ENCODE measurements at regions not wholly inside any gene's neighbourhood (a gene's known extent, or its start where the extent isn't known, plus 50 kb on each side); places are given as distances from the start of the nearest gene placed in this dataset.

DNA sequence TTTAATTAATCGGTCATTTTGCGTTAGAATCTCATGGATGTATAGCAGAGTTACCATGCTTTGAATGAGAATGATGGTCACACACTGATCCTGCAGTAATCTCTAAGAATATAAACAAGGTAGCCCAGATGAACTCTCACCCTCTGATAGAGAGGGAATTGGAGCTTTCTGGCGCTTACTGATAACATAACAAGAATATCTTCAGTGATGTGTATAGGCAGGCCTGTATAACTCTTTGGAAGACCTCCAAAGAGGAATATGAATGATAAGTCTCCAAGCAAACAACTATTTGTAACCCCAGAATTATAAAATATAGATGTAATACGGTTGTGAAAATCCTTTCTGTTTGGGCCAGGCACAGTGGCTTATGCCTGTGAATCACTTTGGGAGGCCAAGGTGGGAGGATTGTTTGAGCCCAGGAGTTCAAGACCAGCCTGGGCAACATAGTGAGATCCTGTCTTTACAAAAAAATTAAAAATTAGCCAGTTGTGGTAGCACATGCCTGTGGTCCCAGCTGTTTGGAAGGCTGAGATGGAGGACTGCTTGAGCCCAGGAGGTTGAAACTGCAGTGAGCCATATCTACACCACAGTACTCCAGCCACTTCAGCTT lies 52.5 kb upstream of the LTBP1 start:
- no peaks in the 10 kb centered on the region for H3K36me3 Mint-ChIP-seq

DNA sequence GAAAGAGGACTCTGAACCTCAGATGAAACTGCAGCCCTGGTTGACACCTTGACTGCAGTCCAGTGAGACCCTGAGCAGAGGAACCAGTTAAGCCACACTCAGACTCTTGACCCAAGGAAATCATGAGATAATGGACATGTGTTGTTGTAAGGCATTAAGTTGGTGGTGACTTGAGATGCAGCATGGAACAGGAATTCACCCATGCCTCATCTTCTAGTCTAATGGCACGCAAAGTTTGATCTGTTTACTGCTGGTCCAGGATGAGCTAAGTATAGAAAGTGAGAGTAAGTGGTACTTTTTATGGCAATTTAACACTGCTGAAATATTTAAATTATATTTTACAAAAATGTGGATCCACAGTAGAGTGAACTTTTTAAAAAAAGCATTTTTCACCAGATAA lies 51.3 kb upstream of the LTBP1 start:
- H3K79me2 ChIP-seq (ENCODE audit: low read depth), result no peaks in the 10 kb centered on the region
- no peak for DNase-seq (ENCODE audit: low spot score)
- peaks cover 3% of the 10 kb centered on the region for H3K4me1 ChIP-seq
- H4K20me1 ChIP-seq (ENCODE audit: low read depth), result no peaks in the 10 kb centered on the region
- no peaks in the 10 kb centered on the region for H3K9me3 Mint-ChIP-seq
- H3K9ac ChIP-seq, result no peak overlapping the region
- no peaks in the 10 kb centered on the region for H3K36me3 ChIP-seq
- no peak overlapping the region for H3K4me3 Mint-ChIP-seq
- H3K27me3 Mint-ChIP-seq (ENCODE audit: insufficient read depth, low read depth), result no peaks in the 10 kb centered on the region
- no peaks in the 10 kb centered on the region for H3K27me3 ChIP-seq
- no peak overlapping the region for H3K27ac ChIP-seq
- no peaks in the 10 kb centered on the region for H3K36me3 Mint-ChIP-seq
- no peak overlapping the region for H3K4me2 ChIP-seq
- H3K4me3 ChIP-seq, result no peak overlapping the region
- no peaks in the 10 kb centered on the region for H3F3A ChIP-seq (ENCODE audit: low read depth)
- H2AFZ ChIP-seq (replicated peaks), result no peak overlapping the region
- H3K4me1 Mint-ChIP-seq, result peaks cover 3% of the 10 kb centered on the region
- no peaks in the 10 kb centered on the region for H3K9me3 ChIP-seq (ENCODE audit: low read depth)
- TF ChIP-seq, protein P1, sequence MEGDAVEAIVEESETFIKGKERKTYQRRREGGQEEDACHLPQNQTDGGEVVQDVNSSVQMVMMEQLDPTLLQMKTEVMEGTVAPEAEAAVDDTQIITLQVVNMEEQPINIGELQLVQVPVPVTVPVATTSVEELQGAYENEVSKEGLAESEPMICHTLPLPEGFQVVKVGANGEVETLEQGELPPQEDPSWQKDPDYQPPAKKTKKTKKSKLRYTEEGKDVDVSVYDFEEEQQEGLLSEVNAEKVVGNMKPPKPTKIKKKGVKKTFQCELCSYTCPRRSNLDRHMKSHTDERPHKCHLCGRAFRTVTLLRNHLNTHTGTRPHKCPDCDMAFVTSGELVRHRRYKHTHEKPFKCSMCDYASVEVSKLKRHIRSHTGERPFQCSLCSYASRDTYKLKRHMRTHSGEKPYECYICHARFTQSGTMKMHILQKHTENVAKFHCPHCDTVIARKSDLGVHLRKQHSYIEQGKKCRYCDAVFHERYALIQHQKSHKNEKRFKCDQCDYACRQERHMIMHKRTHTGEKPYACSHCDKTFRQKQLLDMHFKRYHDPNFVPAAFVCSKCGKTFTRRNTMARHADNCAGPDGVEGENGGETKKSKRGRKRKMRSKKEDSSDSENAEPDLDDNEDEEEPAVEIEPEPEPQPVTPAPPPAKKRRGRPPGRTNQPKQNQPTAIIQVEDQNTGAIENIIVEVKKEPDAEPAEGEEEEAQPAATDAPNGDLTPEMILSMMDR (IDR thresholded peaks at IDR 0.05), result no peak
- TF ChIP-seq EZH2phosphoT487 (IDR thresholded peaks at IDR 0.05) (no peak), EZH2 (IDR thresholded peaks at IDR 0.05) (no peak)
- no peak overlapping the region for H3K27ac Mint-ChIP-seq

More for the DNA sequence above, 52.5 kb upstream of the LTBP1 start:
- Histone ChIP-seq H3K4me1 (no peaks in the 10 kb centered on the region), H3K27ac (no peak overlapping the region), H3K79me2 (ENCODE audit: low read depth) (no peaks in the 10 kb centered on the region), H3K27me3 (no peaks in the 10 kb centered on the region), H2AFZ (replicated peaks) (no peak overlapping the region), H3K4me3 (no peak overlapping the region), H3K9me3 (ENCODE audit: low read depth) (no peaks in the 10 kb centered on the region), H3K9ac (no peak overlapping the region), H3K4me2 (no peak overlapping the region), H3K36me3 (no peaks in the 10 kb centered on the region), H3F3A (ENCODE audit: low read depth) (no peaks in the 10 kb centered on the region), H4K20me1 (ENCODE audit: low read depth) (no peaks in the 10 kb centered on the region)
- no peak for DNase-seq (ENCODE audit: low spot score)
- H3K4me3 Mint-ChIP-seq, result no peak overlapping the region
- no peaks in the 10 kb centered on the region for H3K27me3 Mint-ChIP-seq (ENCODE audit: insufficient read depth, low read depth)
- H3K27ac Mint-ChIP-seq, result no peak overlapping the region
- no peaks in the 10 kb centered on the region for H3K4me1 Mint-ChIP-seq
- no peaks in the 10 kb centered on the region for H3K9me3 Mint-ChIP-seq
- TF ChIP-seq EZH2 (IDR thresholded peaks at IDR 0.05) (no peak), EZH2phosphoT487 (IDR thresholded peaks at IDR 0.05) (no peak)
- TF ChIP-seq, protein P1 (IDR thresholded peaks at IDR 0.05), result no peak
